HG02763 (cell line): ENCODE measurements at regions not wholly inside any gene's neighbourhood (a gene's known extent, or its start where the extent isn't known, plus 50 kb on each side); places are given as distances from the start of the nearest gene placed in this dataset.

ENCODE experiments used
- ATAC-seq: cut with Tn5 transposase; IDR thresholded peaks from one replicate; pipeline ENCODE4 v1.9.1; 2021; ENCODE audit warnings: mild to moderate bottlenecking, moderate library complexity; ENCODE audit not compliant: unreplicated experiment

- no peak for ATAC-seq
Observed at GRCh38 chr18:71597219-71597618, 946.9 kb downstream of the CBLN2 start.

DNA sequence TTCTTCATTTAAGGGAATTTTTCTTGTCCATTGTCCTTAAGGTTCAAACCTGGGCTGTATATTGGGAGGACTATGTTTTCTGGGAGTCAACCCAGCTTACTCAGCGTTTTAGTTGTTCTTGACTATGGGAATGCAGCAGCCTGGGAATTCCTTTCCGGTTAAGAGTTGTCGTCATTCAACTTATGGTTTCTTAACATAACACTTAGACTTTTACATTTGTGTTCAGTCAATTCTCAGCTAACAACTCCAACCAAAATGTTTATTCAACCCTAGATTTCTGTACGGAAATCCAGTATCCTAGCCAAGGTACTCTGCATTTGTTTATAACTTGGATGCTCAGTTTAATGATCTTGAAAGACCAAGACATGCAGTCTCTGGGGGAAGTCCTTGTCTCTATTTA lies 960.9 kb downstream of the CBLN2 start:
- no peak for ATAC-seq

- no peak for ATAC-seq
Observed at GRCh38 chr18:71554686-71555085, 989.5 kb downstream of the CBLN2 start.

- no peak for ATAC-seq
Observed at GRCh38 chr18:71541643-71542042, 1002.5 kb downstream of the CBLN2 start.

GRCh38 chr18:71529703-71530303 lies 1014.3 kb downstream of the CBLN2 start:
- no peak for ATAC-seq

DNA sequence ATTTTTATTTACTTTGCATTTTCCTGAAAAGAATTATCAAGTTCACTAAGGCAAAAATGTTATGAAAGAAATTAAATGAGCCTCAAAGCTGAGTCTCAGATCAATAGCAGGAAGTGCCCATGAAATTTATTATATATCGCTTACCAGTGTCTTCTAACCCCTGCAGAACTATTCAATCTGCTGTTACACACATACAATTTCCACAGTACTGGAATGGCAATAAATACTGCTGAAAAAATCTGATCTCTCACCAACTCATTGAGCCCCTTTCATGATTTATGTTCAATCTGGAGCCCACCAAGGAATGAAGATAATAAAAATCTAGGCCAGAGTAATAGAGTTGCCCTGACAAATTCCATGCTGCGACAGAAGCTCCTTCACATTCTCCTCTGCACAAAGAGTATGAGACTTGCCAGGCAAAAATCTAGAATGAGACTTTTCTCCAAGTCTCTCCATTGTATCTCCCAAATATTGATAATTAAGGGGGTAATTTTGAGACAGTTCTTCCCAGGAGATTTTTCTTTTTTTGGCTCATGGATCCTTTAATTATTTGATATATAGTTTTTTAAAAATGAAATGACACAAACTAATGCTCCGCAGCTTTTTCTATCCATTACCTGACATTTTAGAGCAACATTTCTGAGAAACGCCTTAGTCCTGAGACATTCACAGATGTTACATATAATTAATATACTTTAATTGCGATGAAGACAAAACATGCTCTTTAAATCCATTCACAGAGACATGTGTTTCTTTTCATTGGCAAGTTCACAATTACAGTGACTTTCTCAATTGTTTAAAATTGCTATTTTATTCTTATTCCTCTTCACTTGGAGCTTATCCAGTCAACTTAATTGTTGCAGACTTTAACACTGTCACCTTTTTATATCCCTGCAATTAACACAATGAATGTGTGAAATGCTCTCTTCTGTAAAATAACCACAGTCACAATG lies 1020.4 kb downstream of the CBLN2 start:
- no peak for ATAC-seq

DNA sequence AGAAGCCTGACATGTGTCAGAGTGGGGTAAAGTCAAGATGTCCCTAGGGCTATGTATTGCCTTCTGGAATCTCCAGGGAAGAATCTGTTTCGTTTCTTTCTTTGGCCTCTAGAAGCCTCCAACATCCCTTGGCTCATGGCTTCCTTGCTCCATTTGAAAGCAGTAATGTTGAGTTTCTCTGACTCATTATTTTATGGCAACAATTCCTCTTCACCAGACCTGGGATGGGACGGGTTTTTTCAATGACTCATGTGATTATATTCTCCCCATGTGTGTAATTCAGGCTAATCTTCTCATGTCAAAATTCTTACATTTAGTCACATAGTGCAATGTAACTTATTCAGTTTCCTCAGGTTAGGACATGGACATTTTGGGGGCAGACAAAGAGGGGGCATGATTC lies 1038.6 kb downstream of the CBLN2 start:
- no peak for ATAC-seq

- ATAC-seq, result no peak
Observed at GRCh38 chr18:71503222-71503621, 1040.9 kb downstream of the CBLN2 start.

DNA sequence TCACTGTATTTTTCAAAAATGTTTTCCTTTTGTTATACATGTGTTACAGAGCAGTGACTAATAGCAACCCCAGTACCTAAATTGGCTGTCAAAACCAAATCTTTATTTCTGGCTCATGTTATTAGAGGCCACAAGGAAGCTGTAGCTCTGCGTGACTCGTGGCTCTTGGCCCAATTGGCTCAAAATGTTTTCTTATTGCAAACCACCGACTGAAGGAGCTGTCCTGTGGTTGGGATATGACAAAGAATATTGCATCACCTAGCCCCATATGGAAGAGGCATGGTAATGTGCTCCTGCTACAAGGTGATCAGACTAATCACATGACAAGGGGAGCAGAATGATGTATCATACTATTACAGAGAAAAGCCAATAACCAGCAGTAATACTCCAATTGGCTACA lies 1058.5 kb downstream of the CBLN2 start:
- ATAC-seq, result no peak

DNA sequence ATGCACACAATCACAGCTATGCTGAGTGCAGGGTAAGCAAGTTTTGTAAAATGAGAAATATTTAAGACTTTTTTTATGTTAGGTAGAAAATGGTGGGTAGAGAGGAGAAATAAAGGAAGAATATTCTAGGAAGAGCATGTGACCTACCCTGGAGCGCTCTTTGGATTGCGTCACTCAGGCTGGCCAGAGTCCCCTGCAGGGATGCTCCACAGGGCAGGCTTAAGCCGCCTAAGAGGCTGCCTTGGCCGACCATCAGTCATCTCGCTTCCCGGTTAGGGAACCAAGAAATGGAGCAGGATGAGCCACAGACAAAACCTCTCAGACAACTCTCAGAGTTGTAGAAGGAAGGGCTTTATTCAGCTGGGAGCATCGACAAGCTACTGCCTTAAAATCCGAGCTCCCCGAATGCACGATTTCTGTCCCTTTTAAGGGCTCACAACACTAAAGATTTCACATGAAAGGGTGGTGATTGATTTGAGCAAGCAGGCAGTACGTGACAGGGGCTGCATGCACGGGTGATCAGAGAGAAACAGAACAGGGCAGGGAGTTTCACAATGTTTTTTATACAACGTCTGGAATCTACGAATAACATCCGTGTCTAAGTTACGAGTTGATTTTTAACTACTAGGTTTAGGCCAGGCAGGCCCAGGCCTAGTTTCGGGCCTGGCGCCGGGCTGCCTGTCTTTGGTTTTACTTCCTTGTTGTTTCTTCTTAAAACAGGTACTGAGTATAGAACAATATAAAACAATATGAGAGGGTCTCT lies 1072.0 kb downstream of the CBLN2 start:
- no peak for ATAC-seq

DNA sequence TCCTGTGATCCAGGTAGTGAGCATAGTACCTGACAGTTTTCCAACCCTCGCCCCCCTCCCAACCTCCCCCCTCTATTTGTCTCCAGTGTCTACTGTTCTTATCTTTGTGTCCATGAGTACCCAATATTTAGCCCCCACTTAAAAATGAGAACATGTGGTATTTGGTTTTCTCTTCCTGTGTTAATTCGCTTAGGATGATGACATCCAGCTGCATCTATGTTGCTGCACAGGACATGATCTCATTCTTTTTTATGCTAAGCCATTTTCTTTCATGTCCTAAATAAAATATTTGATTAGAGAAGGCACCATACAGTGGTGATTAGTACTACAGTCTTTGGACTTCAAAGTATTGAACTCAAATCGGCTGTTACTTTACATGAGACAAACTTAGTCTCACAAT lies 1087.9 kb downstream of the CBLN2 start:
- ATAC-seq, result no peak

- no peak for ATAC-seq
Observed at GRCh38 chr18:71450257-71450656, 1093.9 kb downstream of the CBLN2 start.

- ATAC-seq, result no peak
Observed at GRCh38 chr18:71443706-71444480, 1100.2 kb downstream of the CBLN2 start.

- ATAC-seq, result no peak
Observed at GRCh38 chr18:71442731-71443141, 1101.4 kb downstream of the CBLN2 start.

GRCh38 chr18:71441156-71441555 lies 1103.0 kb downstream of the CBLN2 start:
- ATAC-seq, result no peak

- ATAC-seq, result no peak
Observed at GRCh38 chr18:71437511-71437910, 1106.6 kb downstream of the CBLN2 start.

DNA sequence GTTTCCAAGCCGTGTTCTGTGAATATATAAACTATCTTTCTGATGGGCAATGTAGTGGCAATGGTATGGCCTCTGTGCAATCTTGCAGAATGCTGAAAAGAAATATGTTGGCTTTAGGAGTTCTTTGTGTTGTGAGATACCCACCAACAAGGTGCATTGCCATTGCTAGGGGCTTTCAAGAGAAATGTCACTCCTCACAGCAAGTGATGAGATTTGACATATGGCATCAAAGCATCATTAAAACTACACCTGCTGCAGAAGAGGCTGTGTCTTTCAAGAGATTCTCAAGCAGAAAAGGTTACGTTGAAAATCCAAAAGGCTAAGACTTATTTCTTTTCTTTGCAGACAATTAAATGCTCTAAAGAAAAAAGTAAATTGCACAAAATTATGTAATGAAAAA lies 1110.8 kb downstream of the CBLN2 start:
- ATAC-seq, result no peak

DNA sequence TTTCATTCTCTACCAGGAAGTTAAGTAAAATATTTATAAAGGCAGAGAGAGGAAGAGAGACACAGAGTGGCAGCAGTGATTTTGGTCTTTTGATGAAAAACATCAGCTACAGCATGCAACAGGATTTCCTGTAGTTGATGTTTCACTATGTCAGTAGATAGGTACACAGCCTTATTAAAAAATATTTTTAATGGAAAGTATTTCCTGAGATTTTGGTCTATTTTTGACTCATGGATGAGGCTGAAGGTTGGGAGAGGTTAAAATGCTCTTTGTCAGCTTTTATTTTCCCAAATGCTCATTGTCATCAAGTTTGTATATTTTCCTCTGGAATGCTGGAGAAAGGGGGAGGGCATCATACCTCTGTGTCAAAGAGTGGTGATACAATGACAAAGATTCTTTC lies 1112.5 kb downstream of the CBLN2 start:
- ATAC-seq, result no peak

DNA sequence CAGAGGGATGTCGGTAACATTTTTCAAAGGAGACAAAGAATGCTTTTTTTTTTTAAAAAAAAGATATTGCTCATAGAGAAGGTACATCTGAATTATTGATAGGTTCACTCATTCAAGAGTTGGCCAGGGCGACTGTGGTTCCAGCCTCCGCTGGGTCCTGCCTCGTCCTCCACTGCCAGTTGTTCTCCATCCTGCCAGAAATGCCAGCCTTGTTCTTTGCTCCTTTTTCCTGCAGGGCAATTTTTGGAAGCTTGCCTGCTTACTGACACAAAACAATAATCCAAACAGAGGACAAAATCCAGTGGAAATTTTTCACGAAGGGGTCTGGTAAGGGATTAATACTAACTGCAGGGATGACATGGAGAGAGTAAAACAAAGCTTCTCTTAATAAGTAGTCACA lies 1113.0 kb downstream of the CBLN2 start:
- no peak for ATAC-seq

DNA sequence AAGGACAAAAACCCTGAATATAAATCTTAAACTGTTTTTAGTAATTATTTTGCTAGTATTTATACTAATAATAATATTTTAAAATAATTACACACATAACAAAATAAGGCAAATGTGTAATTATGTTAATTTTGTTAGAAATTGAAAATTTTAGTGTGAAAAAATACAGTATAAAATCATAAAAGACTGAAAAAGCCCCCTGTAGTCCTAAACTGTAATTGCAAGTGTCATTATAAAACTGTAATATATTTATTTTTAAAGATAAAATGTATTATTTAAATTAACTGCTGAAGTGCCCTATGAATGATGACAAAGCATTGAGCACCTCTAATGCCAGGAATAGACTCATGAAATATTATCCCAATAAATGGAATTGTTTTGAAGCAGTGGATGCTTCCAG lies 1117.7 kb downstream of the CBLN2 start:
- ATAC-seq, result no peak
